COLO668 (cell line): ENCODE measurements at regions not wholly inside any gene's neighbourhood (a gene's known extent, or its start where the extent isn't known, plus 50 kb on each side); places are given as distances from the start of the nearest gene placed in this dataset.

Experiments
- DNase-seq: peaks from one replicate; lab custom pipeline; 2025; ENCODE audit not compliant: unreplicated experiment; lab: John Stamatoyannopoulos, UW

- DNase-seq: no peak
Observed at GRCh38 chr2:217326238-217327022, 466.6 kb upstream of the TNP1 start.

GRCh38 chr2:217325816-217326215 is 466.0 kb upstream of the TNP1 start:
- DNase-seq: no peak

DNA sequence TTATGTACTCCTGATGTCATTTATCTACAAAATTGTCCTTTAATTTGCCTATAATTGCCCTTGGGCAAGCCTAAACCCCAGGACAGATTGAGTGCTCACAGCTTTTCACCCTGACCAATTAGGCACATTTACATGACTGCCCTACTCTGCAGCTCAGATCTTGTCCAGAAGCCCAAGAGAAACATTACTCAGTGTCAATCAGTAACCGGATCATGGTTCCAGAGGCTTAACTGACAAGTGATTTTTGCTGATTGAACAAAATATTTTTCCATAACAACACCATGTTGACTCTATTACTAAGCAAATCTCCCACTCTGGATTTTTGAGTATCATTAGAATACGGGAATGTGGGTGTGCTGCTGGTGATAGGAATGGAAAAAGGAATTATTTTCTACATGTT is 465.4 kb upstream of the TNP1 start:
- no peak for DNase-seq

- no peak for DNase-seq
Observed at GRCh38 chr2:217316743-217317142, 456.9 kb upstream of the TNP1 start.

- peak; percentile 69 for DNase-seq
Observed at GRCh38 chr2:217314021-217314460, 454.2 kb upstream of the TNP1 start.

DNA sequence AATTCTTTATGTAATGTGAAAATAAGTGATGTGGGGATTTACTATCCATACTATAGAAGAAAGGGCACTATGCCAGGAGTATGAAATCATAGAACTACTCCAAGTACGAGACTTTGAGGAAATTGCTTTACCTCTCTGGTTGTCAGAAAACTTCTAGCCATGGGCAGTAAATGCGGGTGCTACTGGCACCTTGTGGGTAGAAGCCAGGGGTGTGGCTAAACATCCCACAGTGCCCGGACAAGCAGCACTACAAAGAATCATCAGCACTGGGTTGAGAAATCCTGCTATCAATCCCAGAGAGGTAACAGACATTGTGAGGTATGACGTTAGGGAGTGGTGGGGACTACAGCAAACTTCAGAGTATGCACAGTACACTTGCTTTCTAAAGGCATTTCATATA is 453.5 kb upstream of the TNP1 start:
- DNase-seq: no peak

DNA sequence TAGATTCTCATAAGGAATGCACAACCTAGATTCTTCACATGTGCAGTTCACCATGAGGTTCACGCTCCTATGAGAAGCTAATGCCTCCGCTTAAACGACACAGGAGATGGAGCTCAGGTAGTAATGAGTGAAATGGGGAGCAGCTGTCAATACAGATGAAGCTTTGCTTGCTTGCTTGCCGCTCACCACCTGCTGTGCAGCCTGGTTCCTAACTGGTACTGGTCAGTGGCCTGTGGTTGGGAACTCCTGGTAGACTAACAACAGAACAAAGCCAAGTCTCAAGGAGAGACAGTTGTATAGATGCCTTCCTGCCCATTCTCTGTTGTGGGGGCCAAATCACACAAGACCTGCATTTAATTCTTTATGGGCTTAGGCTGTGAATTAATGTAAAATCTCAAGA is 449.2 kb upstream of the TNP1 start:
- peak; percentile 15 for DNase-seq

DNA sequence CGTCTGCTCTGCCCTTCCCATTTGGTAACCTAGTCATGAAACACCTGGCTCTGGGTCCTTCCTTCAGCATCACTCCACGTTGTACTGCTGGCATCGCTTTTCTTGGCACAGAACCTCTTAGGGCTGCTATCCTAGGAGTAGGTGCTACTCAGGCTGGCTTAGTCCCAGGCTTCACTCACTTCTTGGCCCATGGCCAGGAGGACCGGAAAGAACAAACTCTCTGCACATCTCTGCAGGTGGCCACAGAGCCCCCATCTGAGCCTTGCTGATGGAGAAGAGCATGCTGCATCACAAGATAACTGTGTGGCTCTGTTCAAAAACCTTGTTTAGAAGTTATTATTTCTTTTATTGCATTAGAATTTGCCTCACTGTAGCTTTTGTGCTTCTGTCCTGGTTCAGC is 447.2 kb upstream of the TNP1 start:
- DNase-seq: peak; percentile 43

DNA sequence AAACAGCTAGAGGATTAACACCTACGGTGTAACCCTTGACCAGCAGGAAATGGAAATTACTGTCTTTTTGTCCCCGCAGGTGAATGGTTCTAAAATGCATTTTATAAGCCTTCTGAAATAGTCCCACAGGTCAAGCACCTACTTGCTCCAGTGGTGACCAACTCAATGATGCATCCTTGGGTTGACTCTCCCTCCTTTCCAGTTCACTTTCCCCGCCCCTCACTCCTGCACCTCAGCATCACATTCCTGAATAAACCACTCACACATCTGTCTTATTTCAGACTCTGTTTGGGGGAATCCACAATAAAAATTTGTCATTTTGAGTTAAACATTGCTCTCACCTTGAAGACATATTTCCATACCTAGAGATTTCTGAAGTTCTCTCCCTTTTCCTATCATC is 446.0 kb upstream of the TNP1 start:
- DNase-seq: no peak

GRCh38 chr2:217304582-217304981 is 444.7 kb upstream of the TNP1 start:
- DNase-seq: no peak

DNA sequence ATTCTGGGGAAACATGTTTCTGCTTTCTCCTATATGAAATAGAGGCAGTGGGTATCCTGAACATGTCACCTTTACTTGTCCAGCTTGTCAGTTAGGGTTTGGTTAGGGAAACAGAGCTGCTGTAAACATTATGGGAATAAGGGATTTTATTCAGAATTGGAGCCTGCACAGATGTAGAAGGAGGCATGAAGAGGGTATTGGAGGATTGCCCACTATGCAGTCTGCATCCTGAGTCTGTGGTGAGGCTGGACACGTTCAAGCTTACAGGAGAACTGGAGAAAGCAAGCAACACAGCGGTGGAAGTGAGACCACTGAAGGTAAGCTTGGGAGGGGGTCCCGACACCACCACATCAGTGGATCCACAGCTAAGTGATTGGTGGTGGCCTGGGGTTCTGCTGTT is 443.0 kb upstream of the TNP1 start:
- DNase-seq: no peak

DNA sequence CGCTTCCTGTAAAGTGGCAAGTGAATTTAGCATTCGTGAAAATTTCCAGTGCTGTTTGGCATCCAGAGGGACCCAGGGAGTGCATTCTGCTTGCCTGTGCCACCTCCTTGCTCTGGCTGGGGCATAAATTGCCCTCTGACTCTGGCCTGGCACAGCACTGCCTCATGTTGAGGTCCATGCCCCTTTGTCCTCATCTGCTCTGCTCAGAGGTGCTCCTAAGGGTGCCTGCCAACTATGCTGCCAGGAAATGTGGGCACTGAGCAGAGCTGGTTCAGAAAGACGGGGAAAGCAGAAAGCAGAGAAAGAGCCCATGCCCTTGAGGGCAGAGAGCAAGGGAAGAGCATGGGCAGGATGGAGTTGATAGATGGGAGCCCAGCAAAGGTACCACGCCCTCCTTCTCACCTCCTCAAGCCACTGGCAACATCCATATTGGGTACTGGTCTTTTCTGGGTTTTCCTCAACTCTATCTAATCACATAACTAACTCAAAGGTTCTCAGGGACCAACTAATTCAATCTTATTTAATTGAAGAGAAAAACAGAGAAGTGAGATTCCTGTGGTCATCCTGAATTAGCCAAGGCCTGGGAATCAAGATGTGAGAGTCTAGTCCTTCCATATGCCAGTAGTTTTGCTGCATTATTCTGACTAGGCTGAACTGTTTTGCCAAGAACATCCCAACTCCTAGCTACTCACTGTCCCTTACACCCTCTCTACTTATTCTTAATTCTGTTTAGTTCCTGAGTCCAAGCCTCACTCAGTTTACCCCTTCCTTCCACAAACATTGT is 441.5 kb upstream of the TNP1 start:
- no peak for DNase-seq

- no peak for DNase-seq
Observed at GRCh38 chr2:217299590-217299989, 439.7 kb upstream of the TNP1 start.

GRCh38 chr2:217297096-217297495 is 437.2 kb upstream of the TNP1 start:
- DNase-seq: no peak

GRCh38 chr2:217294818-217295217 is 435.0 kb upstream of the TNP1 start:
- no peak for DNase-seq

DNA sequence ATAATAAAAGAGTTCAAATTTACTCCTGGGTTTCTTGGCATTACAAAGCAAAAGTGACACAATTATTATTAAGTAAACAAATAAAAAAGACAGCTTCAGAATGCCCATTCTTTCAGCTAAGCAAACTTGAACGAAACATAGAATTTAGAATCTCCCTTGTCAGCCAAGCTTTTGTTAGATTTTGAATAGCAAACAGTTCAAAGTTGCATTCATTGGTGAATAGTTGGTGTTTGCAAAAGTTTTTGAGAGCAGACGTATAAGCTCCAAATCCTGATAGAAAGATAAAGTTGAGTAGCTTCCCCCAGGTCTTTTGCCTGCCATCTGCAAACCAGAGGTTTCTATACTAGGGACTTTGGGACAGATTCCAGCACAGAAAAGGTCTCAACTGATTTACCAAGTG is 434.3 kb upstream of the TNP1 start:
- no peak for DNase-seq

GRCh38 chr2:217293607-217294006 is 433.7 kb upstream of the TNP1 start:
- DNase-seq: no peak

- DNase-seq: no peak
Observed at GRCh38 chr2:217293046-217293445, 433.2 kb upstream of the TNP1 start.

DNA sequence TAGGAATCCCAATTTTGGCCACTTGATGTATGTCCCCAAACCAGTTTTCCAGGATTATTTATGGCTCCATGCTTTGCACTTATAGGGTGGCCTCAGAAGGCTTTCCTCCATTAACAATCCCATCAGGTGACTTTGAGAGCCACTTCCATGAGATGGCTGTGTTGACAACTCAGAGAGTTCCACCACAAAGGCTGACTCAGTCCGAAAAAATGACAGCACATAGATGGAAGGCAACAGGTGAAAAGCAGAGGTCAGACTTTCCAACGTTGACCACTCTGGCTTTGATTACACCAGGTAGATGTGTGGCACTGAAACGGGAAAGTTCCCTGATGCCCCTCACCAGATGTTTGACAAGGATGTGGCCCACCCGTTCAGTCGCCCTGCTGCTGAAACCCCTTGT is 431.4 kb upstream of the TNP1 start:
- DNase-seq: no peak

- DNase-seq: no peak
Observed at GRCh38 chr2:217290467-217290866, 430.6 kb upstream of the TNP1 start.

- peak; percentile 58 for DNase-seq
Observed at GRCh38 chr2:217289907-217290280, 430.0 kb upstream of the TNP1 start.

- peak; percentile 44 for DNase-seq
Observed at GRCh38 chr2:217289177-217289906, 429.5 kb upstream of the TNP1 start.
